ENCODE measurements at regions not wholly inside any gene's neighbourhood (a gene's known extent, or its start where the extent isn't known, plus 50 kb on each side); places are given as distances from the start of the nearest gene placed in this dataset.
"Not testable (repeated sequence)": the region's sequence is repeated elsewhere in the genome, so short reads cannot be mapped to it uniquely, and the experiment has no call there.

DNA sequence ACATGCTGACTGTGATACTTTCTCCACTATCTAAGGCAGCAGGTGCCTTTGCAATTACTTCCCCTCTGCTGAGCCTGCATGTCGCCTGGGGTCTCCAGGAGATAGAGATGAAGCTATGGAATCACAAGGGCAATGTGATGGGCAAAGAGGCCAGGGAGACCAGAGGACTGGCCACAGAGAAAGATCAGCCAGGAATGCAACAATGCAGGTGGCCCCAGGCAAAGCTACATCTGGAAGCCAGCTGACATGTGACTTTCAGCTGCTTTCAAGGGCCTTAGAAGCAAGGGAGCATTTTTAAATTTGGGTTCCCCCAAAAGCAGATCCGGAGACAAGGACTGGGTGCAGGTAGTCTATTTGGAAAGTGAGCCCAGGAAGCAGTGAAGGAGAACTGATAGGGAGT, 107.9 kb upstream of the SRSF6 start:
- intact Hi-C loops (cut with DNase I), result loop anchor here in 1 of 4 donors (5.0 kb wide), 1 partner anchor 1782 kb away; no protein-coding TSS in a partner anchor
- Histone ChIP-seq H3K27me3 (no peaks in the 10 kb centered on the region), H3K36me3 (no peaks in the 10 kb centered on the region), H3K4me1 (ENCODE audit: insufficient read depth) (no peaks in the 10 kb centered on the region), H3K4me3 (no peak overlapping the region), H3K9me3 (no peaks in the 10 kb centered on the region), H3K27ac (no peak overlapping the region)
- WGBS, 3 donors, result 55 to 67% (median 56%) methylated on average over 2 of the region's 2 CpGs
- TF ChIP-seq, protein P1, sequence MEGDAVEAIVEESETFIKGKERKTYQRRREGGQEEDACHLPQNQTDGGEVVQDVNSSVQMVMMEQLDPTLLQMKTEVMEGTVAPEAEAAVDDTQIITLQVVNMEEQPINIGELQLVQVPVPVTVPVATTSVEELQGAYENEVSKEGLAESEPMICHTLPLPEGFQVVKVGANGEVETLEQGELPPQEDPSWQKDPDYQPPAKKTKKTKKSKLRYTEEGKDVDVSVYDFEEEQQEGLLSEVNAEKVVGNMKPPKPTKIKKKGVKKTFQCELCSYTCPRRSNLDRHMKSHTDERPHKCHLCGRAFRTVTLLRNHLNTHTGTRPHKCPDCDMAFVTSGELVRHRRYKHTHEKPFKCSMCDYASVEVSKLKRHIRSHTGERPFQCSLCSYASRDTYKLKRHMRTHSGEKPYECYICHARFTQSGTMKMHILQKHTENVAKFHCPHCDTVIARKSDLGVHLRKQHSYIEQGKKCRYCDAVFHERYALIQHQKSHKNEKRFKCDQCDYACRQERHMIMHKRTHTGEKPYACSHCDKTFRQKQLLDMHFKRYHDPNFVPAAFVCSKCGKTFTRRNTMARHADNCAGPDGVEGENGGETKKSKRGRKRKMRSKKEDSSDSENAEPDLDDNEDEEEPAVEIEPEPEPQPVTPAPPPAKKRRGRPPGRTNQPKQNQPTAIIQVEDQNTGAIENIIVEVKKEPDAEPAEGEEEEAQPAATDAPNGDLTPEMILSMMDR (IDR thresholded peaks at IDR 0.05), result no peak
- TF ChIP-seq POLR2A (IDR thresholded peaks at IDR 0.05) (no peak), EP300 (IDR thresholded peaks at IDR 0.05) (no peak)
- no peak for DNase-seq

DNA sequence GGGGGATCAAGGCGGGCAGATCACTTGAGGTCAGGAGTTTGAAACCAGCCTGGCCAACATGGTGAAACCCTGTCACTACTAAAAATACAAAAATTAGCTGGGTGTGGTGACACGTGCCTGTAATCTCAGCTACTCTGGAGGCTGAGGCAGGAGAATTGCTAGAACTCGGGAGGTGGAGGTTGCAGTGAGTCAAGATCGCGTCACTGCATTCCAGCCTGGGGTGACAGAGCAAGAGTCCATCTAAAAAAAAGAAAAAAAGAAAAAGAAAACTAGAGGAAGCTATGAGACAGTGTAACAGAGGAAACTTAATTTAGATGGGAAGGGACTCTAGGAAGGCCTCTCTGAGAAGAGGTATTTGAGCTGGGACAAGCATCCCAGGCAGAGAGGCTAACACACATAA, 109.9 kb upstream of the SRSF6 start:
- H3K9me3 ChIP-seq; H3K36me3 ChIP-seq; intact Hi-C loops (cut with DNase I); H3K27me3 ChIP-seq; DNase-seq; H3K4me1 ChIP-seq (ENCODE audit: insufficient read depth); H3K27ac ChIP-seq; H3K4me3 ChIP-seq: not testable (repeated sequence)
- 70 to 82% (median 73%) methylated on average over 5 of the region's 5 CpGs for WGBS, 3 donors

DNA sequence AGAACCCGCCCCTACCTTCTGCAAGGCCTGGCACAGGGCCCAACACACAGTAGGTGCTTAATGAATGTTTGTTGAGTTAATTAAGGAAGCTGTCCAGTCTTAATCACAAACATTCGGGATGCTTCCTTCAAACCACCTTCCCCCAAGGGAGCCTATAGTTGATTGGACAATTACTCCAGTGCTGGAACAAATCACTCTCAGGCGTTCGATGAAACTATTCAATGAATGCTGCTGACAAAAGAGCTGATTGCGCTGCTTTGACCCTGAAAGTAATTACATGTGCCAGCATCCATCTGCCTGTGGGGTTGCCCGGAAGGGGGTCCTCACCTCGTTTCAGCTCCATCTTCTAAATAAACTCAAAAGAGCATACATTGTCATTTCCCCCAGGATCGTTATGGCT, 112.0 kb upstream of the SRSF6 start:
- Histone ChIP-seq H3K9me3 (no peaks in the 10 kb centered on the region), H3K27me3 (no peaks in the 10 kb centered on the region), H3K4me3 (no peak overlapping the region), H3K4me1 (ENCODE audit: insufficient read depth) (no peaks in the 10 kb centered on the region), H3K36me3 (no peaks in the 10 kb centered on the region), H3K27ac (no peak overlapping the region)
- intact Hi-C loops (cut with DNase I), result no loop called here
- TF ChIP-seq EP300 (IDR thresholded peaks at IDR 0.05), result no peak
- TF ChIP-seq, protein P1 (IDR thresholded peaks at IDR 0.05), result no peak
- no peak for TF ChIP-seq POLR2A (IDR thresholded peaks at IDR 0.05)
- no peak for DNase-seq
- WGBS, 3 donors, result 55 to 68% (median 65%) methylated on average over 8 of the region's 8 CpGs

DNA sequence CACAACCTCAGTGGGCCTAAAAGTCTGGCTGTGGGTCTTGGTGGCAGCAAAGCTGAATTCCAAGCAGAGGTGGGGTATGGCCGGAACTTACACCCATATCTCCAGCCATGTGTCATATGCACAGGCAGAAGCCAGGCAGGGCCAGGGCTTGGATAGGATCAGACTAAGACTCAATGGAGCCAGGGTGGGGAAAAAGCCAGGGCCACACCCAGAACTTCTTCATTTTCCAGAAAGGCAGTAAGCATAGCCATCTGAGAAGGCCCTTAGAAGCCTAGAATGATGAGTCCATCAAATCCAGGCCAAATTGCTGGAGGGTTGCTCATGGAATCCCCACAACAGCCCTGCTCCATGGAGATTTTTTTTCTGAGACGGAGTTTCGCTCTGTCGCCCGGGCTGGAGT, 116.2 kb upstream of the SRSF6 start:
- intact Hi-C loops (cut with DNase I), result no loop called here
- Histone ChIP-seq H3K27me3 (no peaks in the 10 kb centered on the region), H3K9me3 (no peaks in the 10 kb centered on the region), H3K4me3 (no peak overlapping the region), H3K4me1 (ENCODE audit: insufficient read depth) (no peaks in the 10 kb centered on the region), H3K36me3 (no peaks in the 10 kb centered on the region), H3K27ac (no peak overlapping the region)
- 64 to 80% (median 70%) methylated on average over 5 of the region's 5 CpGs for WGBS, 3 donors
- DNase-seq, result no peak
- TF ChIP-seq POLR2A (IDR thresholded peaks at IDR 0.05) (no peak), EP300 (IDR thresholded peaks at IDR 0.05) (no peak)
- TF ChIP-seq, protein P1 (IDR thresholded peaks at IDR 0.05), result no peak

DNA sequence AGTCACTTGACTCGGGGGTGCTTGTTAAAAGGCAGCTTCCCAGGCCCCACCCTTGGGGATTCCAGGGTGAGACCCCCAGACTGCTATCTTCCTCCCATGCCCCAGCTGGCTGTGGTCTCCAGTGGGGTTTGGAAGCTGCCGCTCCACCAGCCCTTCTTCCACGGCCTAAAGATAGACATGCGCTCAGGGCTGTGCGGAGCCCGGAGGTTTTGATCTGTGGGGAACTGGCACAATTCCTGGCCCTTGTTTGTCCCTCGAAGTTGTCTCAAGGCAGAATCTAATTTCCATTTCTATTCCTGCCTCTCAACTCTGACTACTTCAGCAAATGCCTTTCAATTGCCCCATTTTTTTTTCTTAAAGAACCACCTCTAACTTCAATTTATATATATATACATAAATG, 120.7 kb upstream of the SRSF6 start:
- Histone ChIP-seq H3K36me3 (no peaks in the 10 kb centered on the region), H3K27me3 (no peaks in the 10 kb centered on the region), H3K4me3 (no peak overlapping the region), H3K27ac (no peak overlapping the region), H3K4me1 (ENCODE audit: insufficient read depth) (no peaks in the 10 kb centered on the region), H3K9me3 (no peaks in the 10 kb centered on the region)
- 78 to 88% (median 81%) methylated on average over 7 of the region's 7 CpGs for WGBS, 3 donors
- intact Hi-C loops (cut with DNase I), result no loop called here
- DNase-seq, result no peak
- no peak for TF ChIP-seq EP300 (IDR thresholded peaks at IDR 0.05)
- no peak for TF ChIP-seq POLR2A (IDR thresholded peaks at IDR 0.05)
- TF ChIP-seq, protein P1 (IDR thresholded peaks at IDR 0.05), result no peak
